Activated CD4-positive, CD25-positive, alpha-beta regulatory T cell treated with anti-CD3 and anti-CD28 coated beads, Interleukin-2, amount 50 U/mL, for 16 hours (primary cell): ENCODE measurements at regions not wholly inside any gene's neighbourhood (a gene's known extent, or its start where the extent isn't known, plus 50 kb on each side); places are given as distances from the start of the nearest gene placed in this dataset.

Source experiments
- DNase-seq: peaks from one replicate; pipeline ENCODE4 v3.0.0-alpha.2; 2020; ENCODE audit warnings: low read depth, low spot score

DNA sequence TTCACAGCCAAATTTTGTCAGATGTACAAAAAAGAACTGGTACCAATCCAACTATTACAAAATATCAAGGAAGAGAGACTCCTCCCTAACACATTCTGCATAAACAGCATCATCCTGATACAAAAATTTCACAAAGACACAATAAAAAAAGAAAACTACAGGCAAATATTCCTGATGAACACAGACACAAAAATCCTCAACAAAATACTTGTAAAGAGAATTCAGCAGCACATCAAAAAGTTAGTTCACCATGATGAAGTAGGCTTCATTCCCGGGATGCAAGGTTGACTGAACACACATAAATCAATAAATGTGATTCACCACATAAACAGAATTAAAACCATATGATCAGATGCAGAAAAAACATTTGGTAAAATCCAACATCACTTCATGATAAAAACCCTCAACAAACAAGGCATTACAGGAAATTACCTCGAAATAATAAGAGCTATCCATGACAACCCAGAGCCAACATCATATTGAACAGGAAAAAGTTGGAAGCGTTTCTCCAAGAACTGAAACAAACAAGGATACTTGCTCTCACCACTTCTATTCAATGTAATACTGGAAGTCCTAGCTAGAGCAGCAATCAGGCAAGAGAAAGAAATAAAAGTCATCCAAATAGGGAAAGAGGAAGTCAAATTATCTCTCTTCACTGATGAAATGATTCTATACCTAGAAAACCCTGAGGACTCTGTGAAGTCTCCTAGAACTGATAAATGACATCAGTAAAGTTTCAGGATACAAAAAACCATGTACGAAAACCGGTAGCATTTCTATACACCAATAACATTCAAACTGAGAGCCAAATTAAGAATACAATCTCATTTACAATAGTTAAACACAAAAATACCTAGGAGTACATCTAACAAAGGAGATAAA, 223.1 kb downstream of the REEP3 start:
- no peak for DNase-seq

DNA sequence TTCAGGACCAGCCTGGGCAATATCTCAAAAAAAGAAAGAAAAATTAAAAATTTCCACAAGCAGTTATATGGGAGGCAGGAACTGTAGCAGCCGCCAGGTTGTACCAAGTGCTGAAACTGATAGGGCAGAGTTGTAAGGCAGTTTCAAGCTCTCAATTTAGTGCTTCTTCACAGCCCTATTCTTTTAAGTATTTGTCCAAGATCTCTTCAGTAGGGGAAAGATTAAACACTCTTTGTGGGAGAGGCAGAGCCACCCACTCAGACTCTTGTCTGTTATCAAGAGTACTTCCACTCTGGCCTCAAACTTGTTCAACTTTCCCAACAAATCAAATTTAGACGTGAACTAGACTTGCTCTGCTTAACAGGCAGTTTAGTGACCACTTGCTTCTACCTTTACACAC, 228.7 kb downstream of the REEP3 start:
- DNase-seq = no peak

DNA sequence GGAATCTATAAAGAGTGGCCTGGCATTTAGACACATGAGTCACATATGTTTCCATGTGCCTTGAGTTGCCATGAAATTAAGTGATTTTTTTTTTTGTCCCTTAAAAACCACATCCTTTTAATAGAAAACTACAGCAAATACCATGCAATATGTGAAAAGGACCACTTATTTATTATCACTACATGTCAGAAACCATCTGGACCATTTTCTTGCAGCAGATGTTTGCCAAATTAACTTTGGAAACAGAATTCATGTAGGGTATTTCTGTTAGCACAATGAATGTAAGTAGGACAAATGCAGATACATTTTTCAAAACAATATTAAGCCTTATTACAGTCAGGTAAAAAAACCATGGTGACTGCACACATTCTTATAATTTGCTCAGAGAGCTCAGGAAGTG, 230.6 kb downstream of the REEP3 start:
- no peak for DNase-seq

DNA sequence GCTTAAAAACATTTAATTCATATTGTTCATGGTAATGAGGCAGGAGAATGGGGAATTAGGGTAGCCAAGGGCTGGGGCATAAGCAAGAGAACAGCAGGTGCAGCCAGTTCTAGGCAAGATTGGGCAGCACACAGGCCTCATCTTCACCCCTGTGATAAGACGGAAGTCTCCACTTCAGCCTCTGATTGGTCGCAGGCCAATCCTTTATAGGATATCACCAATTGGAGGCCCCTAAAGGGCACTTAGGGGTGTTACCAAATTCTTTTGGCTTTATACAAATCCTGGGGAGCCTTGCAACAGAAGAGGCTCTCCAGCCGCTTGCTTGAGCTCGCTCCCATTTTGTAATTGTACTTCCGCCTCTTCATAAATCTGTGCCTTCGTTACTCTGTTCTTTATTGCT, 231.1 kb downstream of the REEP3 start:
- no peak for DNase-seq

DNA sequence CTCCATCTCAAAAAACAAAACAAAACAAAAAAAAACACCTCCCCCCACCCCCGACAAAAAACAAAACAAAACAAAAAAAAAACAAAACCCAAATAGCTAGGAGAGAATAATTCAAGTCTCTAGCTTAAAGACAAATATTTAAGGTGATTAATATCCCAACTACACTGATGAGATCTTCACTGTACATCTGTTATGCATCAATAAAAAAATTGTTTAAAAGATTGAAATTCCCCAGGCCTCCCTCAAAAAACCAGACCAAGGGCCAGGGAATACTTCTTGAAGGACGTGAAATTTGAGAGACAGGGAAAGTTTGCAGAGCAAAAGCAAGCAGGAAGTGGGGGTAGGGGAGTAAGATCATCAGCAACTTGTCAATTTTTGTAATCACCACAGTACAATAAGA, 232.6 kb downstream of the REEP3 start:
- DNase-seq = no peak

DNA sequence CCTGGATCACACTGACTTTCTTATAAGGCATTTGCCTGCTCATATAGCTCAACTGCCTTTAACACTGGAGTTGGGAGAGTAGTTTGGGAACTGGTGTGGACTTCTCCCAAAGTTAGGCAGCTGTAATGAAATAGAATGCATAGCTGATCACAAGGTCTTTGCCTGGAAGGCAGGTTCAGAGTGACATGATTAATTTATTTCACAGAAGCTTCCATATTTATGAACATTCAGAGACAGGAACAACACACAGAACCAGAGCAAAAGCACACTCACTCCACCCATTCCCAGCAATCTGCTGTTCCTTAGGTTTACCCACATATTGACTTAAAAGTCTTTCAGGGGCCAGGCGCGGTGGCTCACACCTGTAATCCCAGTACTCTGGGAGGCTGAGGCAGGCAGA, 234.2 kb downstream of the REEP3 start:
- DNase-seq = no peak

DNA sequence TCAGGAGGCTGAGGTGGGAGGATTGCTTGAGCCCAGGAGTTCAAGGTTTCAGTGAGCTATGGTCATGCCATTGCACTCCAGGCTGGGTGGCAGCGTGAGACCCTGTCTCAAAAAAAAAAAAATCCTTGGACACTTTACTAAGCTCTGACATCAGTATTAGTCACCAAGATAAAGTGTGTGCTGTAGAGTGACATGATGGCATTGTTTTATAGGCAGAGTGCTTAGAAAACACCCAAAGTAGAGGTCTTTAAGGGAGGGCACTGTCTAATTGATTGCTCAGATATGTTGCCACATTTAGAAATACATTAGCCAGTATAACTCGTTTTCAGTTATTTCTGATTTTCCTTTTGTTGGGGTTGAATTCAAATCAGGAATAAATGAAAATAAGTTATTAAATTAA, 235.9 kb downstream of the REEP3 start:
- no peak for DNase-seq

DNA sequence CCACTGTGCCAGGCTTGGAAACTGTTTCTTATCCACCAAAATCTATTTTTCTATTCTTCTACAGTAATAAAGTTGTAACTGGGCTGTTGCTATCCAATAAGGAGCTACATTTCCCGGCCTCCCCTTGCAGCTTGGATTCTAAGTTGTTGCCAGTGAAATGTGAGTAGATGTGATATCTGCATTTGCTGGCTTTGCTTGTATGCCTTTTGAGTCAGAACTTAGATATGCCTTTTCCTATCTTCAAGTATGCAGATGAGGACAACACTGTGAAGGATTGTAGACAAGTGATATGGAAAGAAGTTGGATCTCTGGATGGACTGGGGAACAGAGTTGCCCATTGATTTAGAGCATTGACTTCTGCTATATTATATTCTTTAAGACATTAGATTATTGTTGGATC, 236.9 kb downstream of the REEP3 start:
- no peak for DNase-seq

DNA sequence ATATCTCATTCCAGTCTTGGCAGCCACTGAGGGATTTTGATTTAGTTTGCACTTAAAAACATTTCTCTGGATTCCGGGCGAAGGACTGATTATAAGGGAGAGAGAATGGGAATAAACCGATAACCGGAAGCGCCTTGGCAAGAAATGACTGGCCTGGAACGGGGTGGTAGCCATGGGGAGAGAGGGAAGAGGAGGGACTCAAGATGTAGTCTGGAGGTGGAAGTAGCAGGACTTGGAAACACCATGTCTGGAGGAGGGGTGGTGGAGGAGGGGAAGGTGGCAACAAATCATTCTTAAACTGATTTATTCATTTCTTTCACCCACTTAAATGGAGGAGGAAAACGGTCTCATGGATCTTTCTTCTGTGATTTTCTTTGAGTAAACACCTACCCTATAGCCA, 238.1 kb downstream of the REEP3 start:
- DNase-seq = no peak

DNA sequence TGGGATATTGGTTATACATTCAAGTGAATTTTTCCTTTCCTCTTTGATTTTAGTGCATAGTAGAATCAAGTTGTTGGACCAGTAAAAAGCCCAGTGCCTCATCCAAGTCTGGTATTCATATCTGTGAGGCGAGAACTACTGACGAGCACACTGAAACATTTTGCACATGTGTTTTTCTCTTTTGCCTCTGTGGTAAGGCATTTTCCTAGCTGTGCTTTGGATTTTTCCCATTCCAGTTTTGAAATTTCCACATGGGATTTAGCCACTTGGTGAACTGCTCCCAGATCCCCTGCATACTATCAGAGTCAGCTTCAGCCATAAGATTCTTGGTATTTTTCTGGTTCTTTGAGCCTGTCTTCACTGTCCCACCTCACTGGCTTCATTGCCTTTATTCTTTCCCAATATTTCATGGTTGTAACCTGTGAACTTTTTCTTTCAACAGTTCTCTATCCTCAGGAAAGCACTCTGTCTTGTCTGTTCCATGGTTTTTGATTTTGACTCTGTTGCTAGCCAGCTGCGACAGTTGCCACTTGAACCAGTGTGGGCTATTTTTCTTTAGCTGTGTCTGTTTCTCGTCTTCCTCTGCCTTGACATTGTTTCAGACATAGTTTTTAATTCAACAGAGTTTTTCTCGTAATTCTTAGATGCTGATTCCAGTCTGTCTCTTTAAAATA, 239.0 kb downstream of the REEP3 start:
- DNase-seq = no peak

DNA sequence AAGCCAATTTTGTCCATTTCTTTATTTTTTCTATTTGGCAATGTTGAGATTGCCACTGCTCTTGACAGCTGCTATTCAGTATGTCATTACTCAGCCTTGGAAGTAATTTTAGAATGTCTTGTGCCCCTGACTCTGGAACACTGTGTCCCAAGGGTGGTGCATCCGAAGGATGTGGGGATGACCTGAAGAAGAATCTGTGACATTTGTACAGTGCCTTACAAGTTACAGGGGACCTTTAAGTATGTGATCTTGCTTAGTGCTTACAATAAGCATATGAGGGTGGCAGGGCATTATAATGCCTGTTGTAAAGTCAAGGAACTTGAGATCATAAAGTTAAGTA, 239.5 kb downstream of the REEP3 start:
- no peak for DNase-seq

DNA sequence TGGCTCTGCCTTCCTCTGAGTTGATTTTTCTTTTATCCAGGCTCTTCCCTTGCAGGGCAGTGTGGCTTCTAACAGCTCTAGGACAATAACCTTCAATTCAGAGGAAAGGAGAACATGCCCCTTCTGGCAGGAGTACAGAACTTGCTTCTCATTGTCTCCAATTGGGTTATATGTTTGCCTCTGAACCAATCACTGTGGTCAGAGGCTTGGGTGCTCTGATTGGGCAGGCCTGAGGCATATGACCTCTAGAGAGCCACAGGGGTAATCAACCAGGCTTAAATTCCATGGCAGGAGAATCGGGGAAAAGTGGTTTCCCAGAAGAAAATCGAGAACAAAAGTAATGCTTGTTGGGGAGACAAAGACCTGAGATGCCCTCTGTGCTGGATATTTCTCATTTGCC, 240.0 kb downstream of the REEP3 start:
- DNase-seq = no peak

DNA sequence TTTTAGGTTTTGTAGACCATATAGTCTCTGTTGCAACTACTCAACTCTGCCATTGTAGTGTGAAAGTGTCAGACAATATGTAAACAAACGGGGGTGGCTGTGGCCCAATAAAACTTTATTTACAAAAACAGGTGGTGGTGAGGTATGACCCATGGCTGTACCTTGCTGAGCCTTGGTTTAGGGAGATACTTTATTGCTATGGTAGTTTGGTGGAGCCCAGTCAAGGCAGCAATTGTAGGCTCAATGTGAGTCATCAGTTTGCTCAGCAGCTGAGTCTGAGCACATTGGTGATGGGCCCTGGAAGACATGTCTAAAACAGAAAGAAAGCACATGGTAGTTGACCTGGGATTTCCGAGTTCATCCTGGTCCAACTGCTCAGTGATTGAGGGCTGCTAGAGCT, 242.5 kb downstream of the REEP3 start:
- no peak for DNase-seq

DNA sequence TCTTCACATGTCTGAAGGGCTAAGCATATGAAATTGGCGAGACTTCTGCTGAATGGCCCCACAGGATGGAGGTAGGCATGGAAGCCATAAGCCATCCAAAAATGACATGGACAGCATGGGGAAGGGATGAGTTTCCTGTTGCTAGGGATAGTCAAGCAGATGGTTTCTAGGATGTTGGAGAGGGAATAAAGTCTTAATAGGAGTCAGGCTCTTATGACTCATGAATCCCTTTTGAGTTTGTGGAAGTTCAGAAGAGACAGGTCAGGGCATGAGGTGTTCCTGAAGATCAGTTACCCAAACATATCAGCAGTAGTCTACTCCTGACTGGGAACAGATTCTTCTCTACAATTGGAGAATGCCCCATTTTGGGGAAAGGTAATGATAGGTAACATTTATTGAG, 243.9 kb downstream of the REEP3 start:
- no peak for DNase-seq

DNA sequence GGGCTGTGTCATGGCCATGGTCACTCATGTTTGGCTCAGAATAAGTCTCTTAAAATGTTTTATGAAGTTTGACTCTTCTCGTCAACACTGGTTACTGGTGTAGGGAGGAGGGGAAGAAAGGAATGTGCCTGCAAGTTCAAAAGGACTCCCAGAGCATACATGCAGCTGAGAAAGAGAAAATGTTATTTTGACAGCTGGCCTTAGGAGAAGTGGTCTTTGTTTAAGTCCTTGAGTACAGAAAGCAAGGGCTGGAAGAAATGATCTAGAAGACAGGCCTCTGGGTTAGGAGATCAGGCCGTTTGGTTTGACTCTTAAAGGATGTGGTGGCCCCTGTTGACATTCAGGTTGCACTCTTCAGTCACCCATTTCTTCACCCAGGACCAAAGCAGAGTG, 245.5 kb downstream of the REEP3 start:
- no peak for DNase-seq

DNA sequence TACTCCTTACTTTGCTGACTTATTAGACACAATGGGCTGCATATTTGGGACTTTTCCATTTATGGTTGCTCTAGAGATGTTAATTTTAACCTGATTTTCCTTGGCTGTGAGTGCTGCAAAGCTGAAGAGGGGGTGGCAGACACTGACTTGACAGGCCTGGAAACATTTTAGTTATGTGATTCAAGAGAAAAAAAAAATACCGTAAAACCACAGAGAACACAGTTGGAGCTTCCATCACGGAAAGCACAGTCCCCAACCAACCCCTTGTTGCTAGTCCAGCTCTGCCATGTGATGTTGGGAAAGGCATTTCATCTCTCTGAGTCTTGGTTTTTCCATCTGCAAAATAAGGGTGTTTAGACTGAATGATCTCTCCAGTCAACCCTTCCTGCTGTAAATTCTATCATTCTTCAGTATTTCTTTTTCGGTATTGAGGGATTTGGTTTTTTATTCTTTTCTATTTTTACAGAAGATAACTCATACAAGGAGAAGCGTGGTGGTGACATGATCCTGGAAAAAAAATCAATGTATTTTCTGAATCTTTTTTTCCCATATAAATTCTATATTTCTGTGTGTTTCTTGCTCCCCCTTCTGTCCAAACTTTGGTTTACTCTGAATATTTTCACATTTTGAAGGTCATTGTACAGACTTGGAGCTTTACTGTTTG, 246.1 kb downstream of the REEP3 start:
- no peak for DNase-seq

DNA sequence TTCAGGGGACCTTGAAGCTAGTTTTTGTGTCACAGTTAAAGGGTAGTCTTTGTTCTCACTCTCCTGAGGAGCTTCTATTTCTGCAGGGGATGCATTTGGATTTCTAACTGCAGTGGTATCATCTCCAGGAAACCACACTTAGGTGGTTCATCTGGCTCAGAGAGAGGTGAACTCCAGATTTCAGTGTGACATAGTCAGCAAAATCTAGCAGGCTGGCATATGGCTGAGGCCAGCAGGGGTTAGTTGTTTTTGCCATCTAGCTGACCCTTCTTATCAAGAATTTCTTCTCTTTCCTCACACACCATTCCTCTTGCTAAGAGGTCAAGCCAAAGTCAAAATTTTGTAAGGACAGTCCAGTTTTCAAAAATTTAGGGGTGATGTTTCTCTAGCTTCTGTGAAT, 248.2 kb downstream of the REEP3 start:
- no peak for DNase-seq

DNA sequence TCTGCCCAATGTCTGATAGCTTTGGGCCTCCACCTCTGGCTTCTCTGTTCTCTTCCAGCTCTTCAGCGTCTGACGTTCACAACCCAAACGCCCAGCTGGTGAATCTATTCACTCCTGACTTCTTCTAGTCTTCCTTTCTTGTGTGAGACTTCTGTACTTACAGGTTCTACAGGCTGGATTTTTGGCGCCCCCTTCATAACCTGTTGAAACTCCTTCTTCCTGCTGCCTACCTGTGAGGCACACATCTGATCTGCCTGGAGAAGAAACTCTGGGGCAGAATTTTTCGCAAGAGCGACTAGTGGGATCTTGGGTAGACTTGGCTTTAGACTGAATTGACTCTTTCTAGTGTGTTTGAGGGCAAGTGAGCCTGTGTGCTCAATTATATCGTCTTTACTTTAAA, 249.3 kb downstream of the REEP3 start:
- DNase-seq = no peak

DNA sequence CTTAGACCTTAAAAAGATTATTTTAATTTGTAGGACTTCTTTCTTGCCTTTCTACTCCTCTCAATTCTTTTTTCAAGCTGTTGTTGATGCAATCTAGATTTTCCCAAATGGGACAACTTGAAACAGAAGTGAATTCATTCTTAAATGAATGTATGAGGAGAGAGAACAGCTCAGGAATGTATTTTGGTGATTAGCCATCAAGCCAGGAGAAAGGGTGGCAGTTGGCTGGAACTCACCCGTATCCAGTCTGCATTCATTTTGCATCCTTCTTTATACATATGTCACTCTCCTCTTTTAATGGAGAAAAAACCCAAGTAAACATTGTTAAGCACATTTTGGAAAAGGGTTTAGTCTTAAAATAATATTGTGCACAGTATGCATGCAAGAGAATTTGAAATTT, 251.3 kb downstream of the REEP3 start:
- DNase-seq = no peak

DNA sequence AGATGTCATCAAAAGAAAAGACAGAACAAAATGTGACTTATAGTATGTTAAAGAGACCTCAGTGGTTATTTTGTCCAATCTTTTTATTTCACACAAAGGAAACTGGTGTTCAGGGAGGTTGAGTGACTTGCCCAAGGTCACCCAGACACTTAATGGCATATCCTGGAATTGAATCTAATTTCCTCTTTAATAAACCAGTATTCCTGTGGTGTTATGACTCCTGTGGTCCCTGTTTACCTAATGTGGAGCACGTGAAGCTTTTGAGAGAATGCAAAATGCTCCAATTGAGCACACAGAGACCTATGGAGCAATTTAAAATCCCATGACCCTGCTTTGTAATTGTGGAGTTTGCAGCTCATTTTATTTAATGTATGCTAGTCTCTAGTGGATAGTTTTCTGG, 251.9 kb downstream of the REEP3 start:
- no peak for DNase-seq

DNA sequence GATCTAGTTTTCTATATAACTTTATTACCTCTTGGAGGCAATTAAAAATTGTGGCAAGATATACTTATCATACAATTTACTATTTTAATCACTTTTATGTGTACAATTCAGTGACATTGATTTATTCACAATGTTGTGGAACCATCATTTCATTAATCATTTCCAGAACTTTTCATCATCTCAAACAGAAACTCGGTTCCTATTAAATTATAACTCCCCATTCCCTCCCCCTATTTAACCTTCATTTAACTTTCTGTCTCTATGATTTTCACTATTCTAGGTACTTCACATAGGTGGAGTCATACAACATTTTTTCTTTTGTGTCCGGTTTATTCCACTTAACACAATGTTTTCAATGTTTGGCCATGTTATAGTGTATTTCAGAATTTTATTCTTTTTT, 252.8 kb downstream of the REEP3 start:
- DNase-seq = no peak

DNA sequence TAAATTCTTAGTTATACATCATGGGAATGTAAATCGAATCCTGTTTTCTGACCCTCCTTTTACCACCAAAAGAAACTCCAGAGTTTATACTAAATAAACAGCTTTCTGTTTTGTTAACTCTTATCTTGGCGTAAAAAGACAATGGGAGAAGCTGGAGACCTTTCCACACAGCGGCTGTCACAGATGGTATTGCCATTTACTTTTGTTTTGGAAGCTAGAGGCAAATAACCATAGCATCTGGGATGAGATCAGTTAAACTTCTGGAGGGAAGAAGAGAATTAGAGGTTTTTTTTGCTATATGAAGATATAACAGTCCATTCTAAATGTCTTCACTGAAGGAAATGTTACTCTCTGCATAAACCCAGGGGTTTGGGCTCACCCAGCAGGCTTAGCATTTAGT, 258.9 kb downstream of the REEP3 start:
- no peak for DNase-seq

DNA sequence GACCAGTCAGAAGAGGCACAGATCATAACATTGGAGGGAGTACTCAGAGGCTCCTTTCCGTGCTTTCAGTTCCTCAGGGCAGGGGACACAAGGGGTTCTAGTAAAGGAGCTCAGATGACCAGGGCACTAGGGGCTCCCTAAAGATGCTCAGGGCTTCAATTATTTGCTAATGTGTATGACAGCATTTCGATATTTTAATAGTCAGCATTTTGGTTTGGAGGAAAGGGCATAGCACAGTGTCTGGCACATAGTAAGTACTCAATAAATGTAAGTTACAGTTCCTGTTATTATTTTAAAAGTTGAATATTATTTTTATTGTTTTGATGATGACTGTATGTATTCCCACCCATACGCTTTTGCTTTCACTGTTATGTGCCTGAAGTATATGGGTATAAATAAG, 260.0 kb downstream of the REEP3 start:
- no peak for DNase-seq
